Stimulated activated CD4-positive, alpha-beta T cell treated with anti-CD3 and anti-CD28 coated beads, Interleukin-1b, Interleukin-23, amount 100 ng/mL, for 24 hours (primary cell): ENCODE measurements at regions not wholly inside any gene's neighbourhood (a gene's known extent, or its start where the extent isn't known, plus 50 kb on each side); places are given as distances from the start of the nearest gene placed in this dataset.
"Not testable (repeated sequence)": the region's sequence is repeated elsewhere in the genome, so short reads cannot be mapped to it uniquely, and the experiment has no call there.

Source experiments
- DNase-seq, 4 experiments: peaks; one replicate each; pipeline ENCODE4 v3.0.0-alpha.2; 2020; ENCODE audit warnings: low read depth in 4 of 4, low spot score in 1 of 4

- DNase-seq: no peak
Observed at GRCh38 chr4:188282471-188283232, 143.4 kb downstream of the TRIML1 start.

- no peak for DNase-seq
Observed at GRCh38 chr4:188287169-188287894, 148.1 kb downstream of the TRIML1 start.

GRCh38 chr4:188289531-188290125, 150.4 kb downstream of the TRIML1 start:
- no peak for DNase-seq

- DNase-seq: no peak
Observed at GRCh38 chr4:188295899-188296298, 156.7 kb downstream of the TRIML1 start.

GRCh38 chr4:188296331-188296730, 157.1 kb downstream of the TRIML1 start:
- no peak for DNase-seq

GRCh38 chr4:188297873-188298272, 158.6 kb downstream of the TRIML1 start:
- DNase-seq: no peak

GRCh38 chr4:188299161-188299560, 159.9 kb downstream of the TRIML1 start:
- no peak for DNase-seq

- no peak for DNase-seq
Observed at GRCh38 chr4:188300385-188300784, 161.1 kb downstream of the TRIML1 start.

- DNase-seq: no peak
Observed at GRCh38 chr4:188305690-188306089, 166.4 kb downstream of the TRIML1 start.

- DNase-seq: no peak
Observed at GRCh38 chr4:188307591-188307990, 168.3 kb downstream of the TRIML1 start.

- DNase-seq: no peak
Observed at GRCh38 chr4:188308142-188308541, 168.9 kb downstream of the TRIML1 start.

- DNase-seq: no peak
Observed at GRCh38 chr4:188316391-188316790, 177.2 kb downstream of the TRIML1 start.

- no peak for DNase-seq
Observed at GRCh38 chr4:188328966-188329365, 189.7 kb downstream of the TRIML1 start.

- DNase-seq: no peak
Observed at GRCh38 chr4:188329521-188329920, 190.3 kb downstream of the TRIML1 start.

GRCh38 chr4:188332265-188332664, 193.0 kb downstream of the TRIML1 start:
- DNase-seq: no peak

GRCh38 chr4:188336891-188337290, 197.7 kb downstream of the TRIML1 start:
- no peak for DNase-seq

- no peak for DNase-seq
Observed at GRCh38 chr4:188341428-188341827, 202.2 kb downstream of the TRIML1 start.

GRCh38 chr4:188346171-188346809, 207.0 kb downstream of the TRIML1 start:
- DNase-seq: no peak

- DNase-seq: no peak
Observed at GRCh38 chr4:188347339-188347738, 208.1 kb downstream of the TRIML1 start.

GRCh38 chr4:188349569-188349968, 210.3 kb downstream of the TRIML1 start:
- not testable (repeated sequence) for DNase-seq

- no peak for DNase-seq
Observed at GRCh38 chr4:188363196-188363595, 224.0 kb downstream of the TRIML1 start.

GRCh38 chr4:188370777-188371176, 231.5 kb downstream of the TRIML1 start:
- no peak for DNase-seq
